CD14-positive monocyte (primary cell): ENCODE measurements at regions not wholly inside any gene's neighbourhood (a gene's known extent, or its start where the extent isn't known, plus 50 kb on each side); places are given as distances from the start of the nearest gene placed in this dataset.

ENCODE experiments used
- DNase-seq, 3 donors: peaks; one replicate each; pipeline ENCODE4 v3.0.0-alpha.2; 2011 to 2022
- H2AFZ ChIP-seq: 2 replicates; pipeline ENCODE4 v1.6.0; 2012; ENCODE audit warnings: mild to moderate bottlenecking, low read depth, low read length, inconsistent platforms; ENCODE audit not compliant: insufficient read depth, poor library complexity, severe bottlenecking
- H3K27ac ChIP-seq, 2 donors: 1 replicate in 1 of 2; 2 replicates in 1 of 2; pipeline ENCODE4 v1.5.1; 2012 to 2013; ENCODE audit warnings: low read length in 2 of 2, control low read depth in 1 of 2, inconsistent platforms in 1 of 2, low read depth in 1 of 2, mild to moderate bottlenecking in 1 of 2
- H3K27me3 ChIP-seq, 2 donors: one replicate each; pipeline versions ENCODE4 v1.6.0 to v1.6.1; 2011 to 2013; ENCODE audit warnings: low read length in 2 of 2; ENCODE audit not compliant: control insufficient read depth in 2 of 2, insufficient read depth in 2 of 2
- H3K36me3 ChIP-seq, 2 donors: replicated peaks in 1 of 2; 1 replicate in 1 of 2; 2 replicates in 1 of 2; pipeline versions ENCODE4 v1.5.1 to v1.6.1; 2012 to 2013; ENCODE audit warnings: low read length in 2 of 2, control low read depth in 1 of 2, inconsistent platforms in 1 of 2, mild to moderate bottlenecking in 1 of 2; ENCODE audit not compliant: insufficient read depth in 2 of 2, control insufficient read depth in 1 of 2
- H3K4me1 ChIP-seq, 2 donors: 1 replicate in 1 of 2; 2 replicates in 1 of 2; pipeline versions ENCODE4 v1.5.1 to v1.6.1; 2012 to 2013; ENCODE audit warnings: low read length in 2 of 2, control low read depth in 1 of 2, inconsistent platforms in 1 of 2, mild to moderate bottlenecking in 1 of 2, moderate library complexity in 1 of 2; ENCODE audit not compliant: insufficient read depth in 2 of 2, control insufficient read depth in 1 of 2
- H3K4me2 ChIP-seq: replicated peaks from 2 replicates; pipeline ENCODE3; 2012; ENCODE audit warnings: low read length, moderate library complexity, mild to moderate bottlenecking; ENCODE audit not compliant: poor library complexity, severe bottlenecking; ENCODE audit errors: extremely low read depth
- H3K4me3 ChIP-seq, 3 experiments: fragments of 200-600 bp in 1 of 3; sonication (generic) in 1 of 3; replicated peaks in 1 of 3; 1 replicate in 2 of 3; 2 replicates in 1 of 3; pipeline ENCODE4 v1.5.1; 2011 to 2013; ENCODE audit warnings: low read length in 3 of 3, mild to moderate bottlenecking in 3 of 3, control low read depth in 2 of 3, low read depth in 2 of 3, inconsistent platforms in 1 of 3, moderate library complexity in 1 of 3
- H3K79me2 ChIP-seq: 2 replicates; pipeline ENCODE4 v1.6.0; 2012; ENCODE audit warnings: mild to moderate bottlenecking, control low read depth, inconsistent platforms, low read length, moderate library complexity; ENCODE audit not compliant: insufficient read depth
- H3K9ac ChIP-seq: 2 replicates; pipeline ENCODE4 v1.6.0; 2017; ENCODE audit warnings: low read length, mild to moderate bottlenecking; ENCODE audit not compliant: insufficient read depth, poor library complexity, severe bottlenecking
- H3K9me3 ChIP-seq, 2 donors: replicated peaks in 1 of 2; 1 replicate in 1 of 2; 2 replicates in 1 of 2; pipeline versions ENCODE4 v1.5.1 to v1.6.1; 2012 to 2013; ENCODE audit warnings: low read length in 2 of 2, control low read depth in 1 of 2; ENCODE audit not compliant: control insufficient read depth in 1 of 2, insufficient read depth in 1 of 2
- H4K20me1 ChIP-seq: 2 replicates; pipeline ENCODE4 v1.6.0; 2012; ENCODE audit warnings: mild to moderate bottlenecking, low read length, control low read depth, moderate library complexity; ENCODE audit not compliant: insufficient read depth
- H3K27ac Mint-ChIP-seq, 7 donors: one replicate each; pipeline ENCODE4 v1.8.0; 2020; ENCODE audit warnings: mild to moderate bottlenecking in 7 of 7, mixed read lengths in 7 of 7, moderate library complexity in 6 of 7, inconsistent platforms in 2 of 7
- H3K27me3 Mint-ChIP-seq, 3 donors: one replicate each; pipeline ENCODE4 v1.8.0; 2021 to 2022; ENCODE audit warnings: low read depth in 3 of 3, mild to moderate bottlenecking in 3 of 3, mixed read lengths in 3 of 3, moderate library complexity in 3 of 3, inconsistent platforms in 1 of 3
- H3K36me3 Mint-ChIP-seq, 2 donors: one replicate each; pipeline ENCODE4 v1.8.0; 2020; ENCODE audit warnings: mixed read lengths in 2 of 2, inconsistent platforms in 1 of 2, mild to moderate bottlenecking in 1 of 2
- H3K4me1 Mint-ChIP-seq: one replicate; pipeline ENCODE4 v1.8.0; 2020; ENCODE audit warnings: mild to moderate bottlenecking, mixed read lengths
- H3K4me3 Mint-ChIP-seq, 2 donors: one replicate each; pipeline ENCODE4 v1.8.0; 2020; ENCODE audit warnings: mild to moderate bottlenecking in 2 of 2, mixed read lengths in 2 of 2, moderate library complexity in 1 of 2
- H3K9me3 Mint-ChIP-seq, 7 donors: one replicate each; pipeline ENCODE4 v1.8.0; 2020 to 2022; ENCODE audit warnings: mixed read lengths in 7 of 7, mild to moderate bottlenecking in 6 of 7, moderate library complexity in 6 of 7, inconsistent platforms in 2 of 7
- CTCF ChIP-seq: fragments of 200-600 bp; IDR thresholded peaks from one replicate; pipeline ENCODE4 v1.8.0; 2022; ENCODE audit warnings: antibody characterized with exemption, mild to moderate bottlenecking
- WGBS: methylation state at CpG from one replicate; pipeline ENCODE4 v1.1.5; 2013; ENCODE audit warnings: missing lambda C conversion rate; ENCODE audit not compliant: insufficient coverage; 5-methylcytosine and 5-hydroxymethylcytosine counted together
- intact Hi-C, 2 donors: fragments of 100-400 bp; cut with micrococcal nuclease; formaldehyde crosslinking; loops; one replicate each; pipeline versions ENCODE4 v1.15.0 to v1.15.1; 2023

GRCh38 chr12:25364529-25365339 lies 114.0 kb upstream of the KRAS start:
- no peak overlapping the region for H2AFZ ChIP-seq
- H3K27me3 ChIP-seq, result no peaks in the 10 kb centered on the region
- H3K36me3 ChIP-seq, result no peaks in the 10 kb centered on the region
- Mint-ChIP-seq H3K4me1 (peaks cover 7% of the 10 kb centered on the region), H3K27me3 (peaks cover 0 to 6% (median 3%) of the 10 kb centered on the region in 3 donors), H3K9me3 (peaks cover 0 to 4% (median 0%) of the 10 kb centered on the region in 7 donors), H3K36me3 (no peaks in the 10 kb centered on the region), H3K27ac (no peak overlapping the region), H3K4me3 (no peak overlapping the region)
- H3K4me2 ChIP-seq, result no peak overlapping the region
- no peaks in the 10 kb centered on the region for H3K79me2 ChIP-seq
- no peak overlapping the region for H3K4me3 ChIP-seq
- H3K27ac ChIP-seq, result no peak overlapping the region
- intact Hi-C loops, result no loop called here
- WGBS, result no CpG with 5 or more reads among the region's 5 CpGs
- no peak for TF ChIP-seq CTCF
- DNase-seq, result no peak
- no peak overlapping the region for H3K9ac ChIP-seq
- H3K9me3 ChIP-seq, result no peaks in the 10 kb centered on the region
- no peaks in the 10 kb centered on the region for H4K20me1 ChIP-seq
- H3K4me1 ChIP-seq, result no peaks in the 10 kb centered on the region

GRCh38 chr12:25362646-25363045 lies 111.9 kb upstream of the KRAS start:
- Histone ChIP-seq H2AFZ (no peak overlapping the region), H3K27ac (no peak overlapping the region), H3K79me2 (no peaks in the 10 kb centered on the region), H3K27me3 (no peaks in the 10 kb centered on the region), H3K4me3 (no peak overlapping the region), H4K20me1 (no peaks in the 10 kb centered on the region), H3K4me1 (no peaks in the 10 kb centered on the region), H3K36me3 (no peaks in the 10 kb centered on the region), H3K9ac (no peak overlapping the region), H3K9me3 (no peaks in the 10 kb centered on the region), H3K4me2 (no peak overlapping the region)
- peaks cover 0 to 4% (median 0%) of the 10 kb centered on the region in 7 donors for H3K9me3 Mint-ChIP-seq
- no peak overlapping the region for H3K4me3 Mint-ChIP-seq
- peaks cover 0 to 6% (median 3%) of the 10 kb centered on the region in 3 donors for H3K27me3 Mint-ChIP-seq
- no peak for TF ChIP-seq CTCF
- H3K27ac Mint-ChIP-seq, result no peak overlapping the region
- peaks cover 7% of the 10 kb centered on the region for H3K4me1 Mint-ChIP-seq
- DNase-seq, result no peak
- intact Hi-C loops, result no loop called here
- WGBS, result no CpG with 5 or more reads among the region's 4 CpGs
- no peaks in the 10 kb centered on the region for H3K36me3 Mint-ChIP-seq
